Endodermal cell (in vitro differentiated cells): ENCODE measurements at regions not wholly inside any gene's neighbourhood (a gene's known extent, or its start where the extent isn't known, plus 50 kb on each side); places are given as distances from the start of the nearest gene placed in this dataset.

Experiments
- DNase-seq: peaks from one replicate; pipeline ENCODE4 v3.0.0-alpha.2; 2017
- H3K27ac ChIP-seq: 2 replicates; pipeline ENCODE4 v1.5.1; 2013; ENCODE audit warnings: mild to moderate bottlenecking, low read depth, low read length, moderate library complexity
- H3K27me3 ChIP-seq: 2 replicates; pipeline ENCODE4 v1.6.1; 2013; ENCODE audit warnings: mild to moderate bottlenecking, low read length, moderate library complexity; ENCODE audit not compliant: insufficient read depth, control insufficient read depth, poor library complexity, severe bottlenecking
- H3K36me3 ChIP-seq: 2 replicates; pipeline ENCODE4 v1.7.0; 2013; ENCODE audit warnings: mild to moderate bottlenecking, low read length, moderate library complexity; ENCODE audit not compliant: control insufficient read depth, insufficient read depth
- H3K4me1 ChIP-seq: one replicate; pipeline ENCODE4 v1.7.0; 2013; ENCODE audit warnings: low read length; ENCODE audit not compliant: control insufficient read depth, insufficient read depth
- H3K4me3 ChIP-seq: 2 replicates; pipeline ENCODE4 v1.5.1; 2013; ENCODE audit warnings: mild to moderate bottlenecking, low read length, moderate library complexity
- H3K9ac ChIP-seq: 2 replicates; pipeline ENCODE4 v1.6.1; 2013; ENCODE audit warnings: mild to moderate bottlenecking, low read length, moderate library complexity; ENCODE audit not compliant: poor library complexity, severe bottlenecking; ENCODE audit errors: extremely low read depth
- H3K9me3 ChIP-seq: 2 replicates; pipeline ENCODE4 v1.6.1; 2013; ENCODE audit warnings: mild to moderate bottlenecking, low read length, moderate library complexity; ENCODE audit not compliant: control insufficient read depth
- H3K27ac Mint-ChIP-seq: 2 replicates; pipeline ENCODE4 v1.8.0; 2020; ENCODE audit warnings: mixed read lengths
- H3K27me3 Mint-ChIP-seq: 2 replicates; pipeline ENCODE4 v1.8.0; 2021; ENCODE audit warnings: mild to moderate bottlenecking, mixed read lengths; ENCODE audit not compliant: insufficient read depth
- H3K36me3 Mint-ChIP-seq: 2 replicates; pipeline ENCODE4 v1.8.0; 2020; ENCODE audit warnings: low read depth, mixed read lengths
- H3K4me1 Mint-ChIP-seq: 2 replicates; pipeline ENCODE4 v1.8.0; 2020; ENCODE audit warnings: mixed read lengths
- H3K4me3 Mint-ChIP-seq: 2 replicates; pipeline ENCODE4 v1.8.0; 2020; ENCODE audit warnings: mild to moderate bottlenecking, moderate library complexity, mixed read lengths
- H3K9me3 Mint-ChIP-seq: 2 replicates; pipeline ENCODE4 v1.8.0; 2020; ENCODE audit warnings: mild to moderate bottlenecking, mixed read lengths
- WGBS, 2 experiments: methylation state at CpG; one replicate each; pipeline versions ENCODE4 v1.1.5 to v1.1.7; 2013; ENCODE audit warnings: missing lambda C conversion rate in 2 of 2, mixed read lengths in 1 of 2; ENCODE audit not compliant: insufficient coverage in 1 of 2, insufficient read length in 1 of 2; 5-methylcytosine and 5-hydroxymethylcytosine counted together
- TF ChIP-seq, protein P1 (sequence below): fragments of 200-600 bp; sonication (generic); conservative IDR thresholded peaks from 2 replicates; pipeline ENCODE4 v1.5.0; 2021; ENCODE audit warnings: antibody characterized with exemption, mild to moderate bottlenecking

DNA sequence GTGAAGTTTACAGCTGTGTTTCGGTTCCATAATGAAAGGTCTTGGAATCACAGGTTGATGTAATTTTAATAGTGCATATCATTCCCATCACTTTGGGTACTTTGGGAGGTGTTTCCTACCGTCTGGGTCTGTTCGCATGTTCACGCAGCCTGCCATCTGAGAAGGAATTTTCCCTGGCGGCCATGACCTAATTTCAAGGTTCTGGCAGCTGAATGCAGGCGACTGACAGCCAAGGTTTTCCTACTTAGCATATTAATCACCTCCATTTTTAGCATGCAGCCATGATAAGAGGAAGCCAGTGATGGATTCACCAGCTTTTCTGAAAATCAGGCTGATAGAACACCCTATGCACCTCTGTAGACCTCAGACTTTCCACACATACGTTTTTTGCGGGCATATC, 319.1 kb upstream of the TMEM229A start:
- Histone ChIP-seq H3K9me3 (no peaks in the 10 kb centered on the region), H3K4me1 (no peaks in the 10 kb centered on the region), H3K9ac (no peak overlapping the region), H3K27ac (no peak overlapping the region), H3K4me3 (no peak overlapping the region), H3K27me3 (no peaks in the 10 kb centered on the region), H3K36me3 (no peaks in the 10 kb centered on the region)
- no peak overlapping the region for H3K27ac Mint-ChIP-seq
- H3K4me1 Mint-ChIP-seq: peaks cover 5% of the 10 kb centered on the region
- WGBS, 2 experiments: 75 to 96% methylated on average over 5 to 8 of the region's 8 CpGs
- DNase-seq: no peak
- no peaks in the 10 kb centered on the region for H3K27me3 Mint-ChIP-seq
- H3K4me3 Mint-ChIP-seq: no peak overlapping the region
- H3K9me3 Mint-ChIP-seq: no peaks in the 10 kb centered on the region
- no peaks in the 10 kb centered on the region for H3K36me3 Mint-ChIP-seq
- TF ChIP-seq, protein P1, sequence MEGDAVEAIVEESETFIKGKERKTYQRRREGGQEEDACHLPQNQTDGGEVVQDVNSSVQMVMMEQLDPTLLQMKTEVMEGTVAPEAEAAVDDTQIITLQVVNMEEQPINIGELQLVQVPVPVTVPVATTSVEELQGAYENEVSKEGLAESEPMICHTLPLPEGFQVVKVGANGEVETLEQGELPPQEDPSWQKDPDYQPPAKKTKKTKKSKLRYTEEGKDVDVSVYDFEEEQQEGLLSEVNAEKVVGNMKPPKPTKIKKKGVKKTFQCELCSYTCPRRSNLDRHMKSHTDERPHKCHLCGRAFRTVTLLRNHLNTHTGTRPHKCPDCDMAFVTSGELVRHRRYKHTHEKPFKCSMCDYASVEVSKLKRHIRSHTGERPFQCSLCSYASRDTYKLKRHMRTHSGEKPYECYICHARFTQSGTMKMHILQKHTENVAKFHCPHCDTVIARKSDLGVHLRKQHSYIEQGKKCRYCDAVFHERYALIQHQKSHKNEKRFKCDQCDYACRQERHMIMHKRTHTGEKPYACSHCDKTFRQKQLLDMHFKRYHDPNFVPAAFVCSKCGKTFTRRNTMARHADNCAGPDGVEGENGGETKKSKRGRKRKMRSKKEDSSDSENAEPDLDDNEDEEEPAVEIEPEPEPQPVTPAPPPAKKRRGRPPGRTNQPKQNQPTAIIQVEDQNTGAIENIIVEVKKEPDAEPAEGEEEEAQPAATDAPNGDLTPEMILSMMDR: no peak

DNA sequence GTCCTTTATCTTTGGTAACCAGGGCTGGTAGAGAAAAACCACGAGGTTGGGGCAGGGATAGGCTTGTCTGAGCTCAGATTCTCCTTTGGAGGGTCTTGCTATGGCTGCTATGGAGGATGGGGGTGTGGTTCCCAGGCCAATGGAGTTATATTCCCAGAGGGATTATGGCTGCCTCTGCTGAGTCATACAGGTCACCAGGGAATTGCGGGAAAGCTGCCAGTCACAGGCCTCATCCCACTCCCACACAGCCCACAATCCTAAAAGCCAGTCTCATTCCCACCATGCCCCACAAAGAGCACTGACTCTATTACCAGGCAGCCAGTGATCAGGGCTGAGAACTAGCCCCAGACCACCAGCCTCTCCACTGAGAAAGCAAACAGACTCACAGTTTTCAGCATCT, 316.6 kb upstream of the TMEM229A start:
- H3K4me3 ChIP-seq: no peak overlapping the region
- no peaks in the 10 kb centered on the region for H3K36me3 ChIP-seq
- 83 to 87% methylated on average over 1 to 2 of the region's 2 CpGs for WGBS, 2 experiments
- H3K27ac Mint-ChIP-seq: no peak overlapping the region
- H3K9ac ChIP-seq: no peak overlapping the region
- H3K9me3 Mint-ChIP-seq: no peaks in the 10 kb centered on the region
- H3K36me3 Mint-ChIP-seq: no peaks in the 10 kb centered on the region
- H3K27me3 ChIP-seq: no peaks in the 10 kb centered on the region
- no peaks in the 10 kb centered on the region for H3K9me3 ChIP-seq
- no peaks in the 10 kb centered on the region for H3K27me3 Mint-ChIP-seq
- peaks cover 5% of the 10 kb centered on the region for H3K4me1 Mint-ChIP-seq
- no peaks in the 10 kb centered on the region for H3K4me1 ChIP-seq
- no peak for DNase-seq
- H3K27ac ChIP-seq: no peak overlapping the region
- TF ChIP-seq, protein P1: no peak
- no peak overlapping the region for H3K4me3 Mint-ChIP-seq

DNA sequence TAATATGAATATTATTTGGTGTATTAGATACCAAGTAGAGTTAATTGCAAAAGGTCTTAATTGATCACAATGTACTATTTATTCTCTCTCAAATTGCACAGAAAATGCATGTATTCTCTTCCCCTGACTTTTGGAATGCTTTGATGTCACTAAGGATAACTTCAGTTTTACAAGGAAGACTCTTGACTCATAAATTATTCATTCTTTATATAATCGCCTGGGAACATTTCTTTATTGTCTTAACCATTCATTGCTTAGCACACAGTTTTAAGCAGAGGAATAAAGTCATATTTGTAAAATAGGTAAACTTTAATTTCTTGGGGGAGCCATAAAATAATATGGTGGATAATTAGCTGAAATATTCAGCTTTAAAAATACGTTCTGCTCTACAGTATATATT, 306.0 kb upstream of the TMEM229A start:
- Histone ChIP-seq H3K4me1 (no peaks in the 10 kb centered on the region), H3K4me3 (no peak overlapping the region), H3K9me3 (no peaks in the 10 kb centered on the region), H3K27me3 (no peaks in the 10 kb centered on the region), H3K36me3 (no peaks in the 10 kb centered on the region), H3K9ac (no peak overlapping the region), H3K27ac (no peak overlapping the region)
- Mint-ChIP-seq H3K4me1 (no peaks in the 10 kb centered on the region), H3K9me3 (peaks cover 3% of the 10 kb centered on the region), H3K36me3 (no peaks in the 10 kb centered on the region), H3K4me3 (no peak overlapping the region), H3K27ac (no peak overlapping the region), H3K27me3 (no peaks in the 10 kb centered on the region)
- DNase-seq: no peak
- WGBS, 2 experiments: 71% methylated on average over 2 of the region's 2 CpGs; no CpG with 5 or more reads in 1 of the 2 experiments
- TF ChIP-seq, protein P1: no peak
